Occipital lobe (tissue), 1 donor: ENCODE measurements at regions not wholly inside any gene's neighbourhood (a gene's known extent, or its start where the extent isn't known, plus 50 kb on each side); places are given as distances from the start of the nearest gene placed in this dataset.
A peak's percentile ranks its signal among the peaks of the same experiment; 100 is the strongest.

ENCODE experiments used
- DNase-seq: peaks from one replicate; lab custom pipeline; 2025; lab: John Stamatoyannopoulos, UW

DNA sequence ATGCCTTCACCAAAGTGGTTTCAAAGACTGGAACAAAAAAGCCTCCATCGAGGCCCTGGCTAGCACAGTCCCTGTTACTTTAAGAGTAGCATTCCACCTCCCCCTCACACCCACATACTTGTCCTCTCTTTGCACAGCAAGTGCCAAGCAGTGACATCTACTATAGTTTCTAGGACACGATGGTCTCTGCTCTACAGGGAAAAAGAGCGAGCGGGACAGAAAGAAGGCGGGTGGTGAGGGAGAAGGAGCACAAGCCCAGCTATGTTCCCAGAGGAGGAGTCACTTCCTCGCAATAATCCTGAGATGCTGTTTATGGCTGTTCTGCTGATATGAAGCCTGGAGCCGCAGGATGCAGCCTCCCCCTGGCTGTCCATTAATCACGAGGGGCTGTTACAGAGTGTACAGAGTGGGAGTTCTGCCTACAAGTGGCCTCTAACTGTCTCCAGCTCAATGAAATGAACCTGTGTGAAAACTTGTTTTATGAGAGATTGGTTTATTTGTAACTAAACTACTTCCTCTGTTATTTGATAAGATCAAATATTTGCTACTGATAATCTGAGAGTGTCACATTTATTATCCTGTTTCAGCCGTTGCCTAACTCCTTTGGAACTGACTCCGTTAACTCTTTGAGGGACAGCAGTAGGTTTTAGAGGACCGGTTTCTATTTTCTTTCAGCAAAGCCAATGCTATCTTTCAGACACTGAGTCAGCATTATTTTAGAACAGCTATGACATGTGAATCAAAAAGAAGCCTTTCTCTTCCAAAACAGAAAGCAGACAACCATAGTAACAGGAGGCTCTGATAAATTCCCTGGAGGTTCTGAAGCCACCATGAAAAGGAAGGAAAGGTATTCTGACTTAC lies 208.0 kb downstream of the SPRY2 start:
- DNase-seq, result peak; percentile 83

- peak; percentile 51 for DNase-seq
Measured at GRCh38 chr13:80131204-80131603, 209.7 kb downstream of the SPRY2 start.

- no peak for DNase-seq
Measured at GRCh38 chr13:80126389-80127068, 214.4 kb downstream of the SPRY2 start.

GRCh38 chr13:80123945-80124344 lies 217.0 kb downstream of the SPRY2 start:
- DNase-seq, result no peak

DNA sequence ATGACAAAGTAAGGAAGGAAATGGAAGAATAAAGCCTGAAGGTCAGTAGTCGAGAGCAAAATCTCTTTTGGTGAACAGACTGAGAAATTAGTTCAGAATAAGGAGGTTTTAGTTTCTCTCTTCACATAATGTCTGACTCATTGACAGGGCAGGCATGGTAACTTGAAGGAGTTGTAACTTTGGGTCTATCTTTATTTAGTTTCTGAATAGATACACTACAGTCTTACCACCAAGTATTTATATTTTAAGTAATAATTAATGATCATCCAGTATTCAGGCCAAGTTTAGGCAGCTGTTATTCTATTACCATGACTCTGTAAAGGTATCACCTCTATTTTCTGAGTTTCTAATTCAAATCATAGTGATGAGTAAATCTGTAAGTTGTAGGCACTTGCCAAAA lies 219.9 kb downstream of the SPRY2 start:
- no peak for DNase-seq

DNA sequence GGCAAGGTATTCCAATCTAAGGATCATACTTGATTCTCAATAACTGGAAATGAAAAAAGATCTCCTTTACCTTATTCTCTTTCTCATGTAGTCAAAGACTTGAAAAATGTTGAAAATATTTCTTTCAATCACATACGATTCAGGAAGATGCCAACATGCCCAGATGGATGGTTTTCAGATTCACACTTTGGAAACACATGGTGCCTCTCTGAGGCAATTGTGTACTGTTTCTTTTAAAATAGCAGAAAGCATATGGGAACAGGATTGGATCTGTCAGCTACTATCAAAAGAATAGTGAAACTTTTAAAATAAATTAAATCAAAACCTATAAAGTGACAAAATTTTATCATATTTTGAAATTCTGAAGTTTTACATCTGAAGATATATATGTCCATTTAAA lies 222.4 kb downstream of the SPRY2 start:
- DNase-seq, result no peak

DNA sequence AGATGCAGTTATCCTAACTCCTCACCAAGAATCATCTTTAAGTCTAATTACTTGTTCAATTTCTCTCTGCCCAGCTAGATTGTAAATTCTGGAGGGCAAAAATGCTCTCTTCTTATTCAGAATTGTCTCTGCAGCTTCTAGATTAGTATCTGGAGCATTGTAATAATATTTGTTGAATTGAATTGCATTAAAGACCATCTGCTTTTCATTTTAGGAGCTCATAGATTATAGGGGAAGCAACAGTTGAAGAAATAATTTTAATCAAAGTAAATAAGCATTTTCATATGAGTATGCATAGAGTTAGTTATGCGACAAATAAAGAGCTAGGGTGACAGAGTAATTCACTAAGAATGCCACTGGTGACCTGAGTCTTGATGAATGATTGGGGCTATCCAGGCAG lies 222.8 kb downstream of the SPRY2 start:
- DNase-seq, result no peak

- no peak for DNase-seq
Measured at GRCh38 chr13:80117515-80117914, 223.4 kb downstream of the SPRY2 start.

DNA sequence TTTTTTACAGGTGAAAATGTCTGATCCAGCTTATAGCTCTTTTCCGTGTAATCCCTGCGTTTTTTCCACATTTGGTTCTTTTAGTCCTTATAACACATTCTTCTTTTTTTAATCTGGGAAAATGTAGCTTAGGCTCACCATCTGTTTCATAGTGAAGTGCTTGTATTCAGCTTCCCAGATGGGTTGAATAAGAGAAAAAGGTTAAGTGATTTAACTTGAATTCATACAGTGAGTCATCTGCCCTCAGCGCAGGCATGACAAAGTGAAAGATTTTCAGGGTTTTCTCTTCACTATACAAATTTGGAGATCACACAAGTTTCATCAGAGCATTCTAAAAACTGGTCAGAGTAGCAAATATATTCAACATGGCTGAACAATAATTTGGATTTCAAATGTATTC lies 224.8 kb downstream of the SPRY2 start:
- no peak for DNase-seq

GRCh38 chr13:80115616-80116015 lies 225.3 kb downstream of the SPRY2 start:
- DNase-seq, result no peak

DNA sequence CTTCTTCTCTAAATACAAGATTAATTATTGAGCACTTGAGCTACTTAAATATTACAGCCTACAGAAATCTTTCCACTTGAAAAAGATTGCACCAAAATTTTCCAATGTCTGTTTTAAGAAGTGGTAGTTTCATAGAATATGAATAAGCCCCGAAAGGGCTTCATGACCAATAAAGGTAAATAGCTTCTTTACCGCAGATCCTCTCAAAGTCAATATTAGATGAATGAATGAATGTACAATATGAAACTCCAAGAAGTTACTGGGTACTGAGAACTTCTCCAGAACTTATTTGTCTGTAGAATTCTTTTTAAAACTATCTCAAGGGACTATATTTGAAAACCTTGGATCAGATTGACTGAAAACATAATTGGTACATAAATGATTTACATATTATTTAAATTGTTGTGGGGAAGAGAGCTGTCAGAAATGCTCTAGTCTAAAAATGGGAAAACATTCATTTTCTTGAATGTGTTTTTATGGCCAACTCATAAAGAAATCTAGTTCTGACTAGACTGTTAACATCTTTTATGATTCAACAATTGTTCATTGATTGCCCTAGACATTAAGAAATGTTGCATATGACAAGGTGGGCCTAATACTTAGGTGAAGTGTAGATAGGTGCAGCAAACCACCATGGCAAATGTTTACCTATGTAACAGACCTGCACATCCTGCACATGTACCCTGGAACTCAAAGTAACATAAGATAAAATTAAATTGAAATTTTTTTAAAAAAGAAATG lies 227.0 kb downstream of the SPRY2 start:
- no peak for DNase-seq

DNA sequence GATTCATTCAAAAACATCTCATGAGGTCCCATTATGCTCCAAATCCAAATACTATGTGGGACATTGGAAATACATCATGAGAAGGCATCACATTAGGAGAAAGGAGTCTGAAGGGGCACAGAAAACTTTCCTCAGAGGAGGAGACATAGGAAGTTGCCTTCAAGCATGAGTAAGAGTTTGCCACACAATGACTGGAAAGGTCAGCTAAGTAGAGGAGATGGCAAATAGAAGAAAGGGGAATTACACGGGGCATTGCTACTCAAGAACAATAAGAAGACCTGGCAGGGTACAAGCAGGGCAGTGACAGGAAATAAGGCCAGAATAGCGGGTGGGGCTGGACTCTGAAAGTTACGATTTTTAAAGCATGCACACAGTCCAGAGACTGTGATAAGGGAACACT lies 231.6 kb downstream of the SPRY2 start:
- DNase-seq, result no peak

- no peak for DNase-seq
Measured at GRCh38 chr13:80105350-80105749, 235.6 kb downstream of the SPRY2 start.

GRCh38 chr13:80101040-80101439 lies 239.9 kb downstream of the SPRY2 start:
- DNase-seq, result no peak

DNA sequence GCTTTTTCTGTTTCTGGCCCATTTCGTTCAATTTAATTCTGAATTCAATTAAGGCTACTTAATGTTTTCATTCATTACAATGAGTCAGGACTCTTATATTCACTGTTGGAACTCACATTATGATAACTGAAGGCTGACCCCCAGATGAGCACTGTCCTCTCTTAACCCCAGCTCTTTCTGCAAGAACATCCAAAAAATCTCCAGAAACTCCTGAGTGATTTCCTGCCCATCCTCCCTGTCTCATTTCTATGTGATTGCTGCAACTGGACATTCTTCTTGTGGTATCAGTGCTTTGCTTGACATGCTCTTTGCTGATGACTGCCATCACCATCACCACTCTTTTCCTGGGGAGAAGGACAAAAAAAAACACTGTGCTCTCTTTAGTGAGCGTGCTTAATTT lies 240.3 kb downstream of the SPRY2 start:
- no peak for DNase-seq

- no peak for DNase-seq
Measured at GRCh38 chr13:80097561-80097960, 243.4 kb downstream of the SPRY2 start.

DNA sequence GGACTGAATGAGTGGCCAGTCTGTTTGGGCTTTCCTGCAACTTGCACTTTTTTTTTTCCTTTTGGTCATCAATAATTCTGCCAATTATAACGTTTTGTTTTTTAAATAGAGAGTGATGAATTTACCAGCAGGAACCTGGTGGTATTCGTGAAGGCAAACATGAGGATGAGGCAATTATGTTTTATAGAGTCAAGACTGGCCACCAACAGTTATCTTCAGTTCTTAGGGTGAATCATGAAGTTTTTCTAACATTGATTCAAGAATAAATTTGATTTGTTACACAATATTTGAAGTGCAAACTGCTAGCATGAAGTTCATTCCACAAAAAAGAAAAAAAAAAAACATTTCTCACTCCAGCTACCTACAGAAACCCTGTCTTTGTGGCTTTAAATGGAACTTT lies 244.5 kb downstream of the SPRY2 start:
- DNase-seq, result no peak

- DNase-seq, result no peak
Measured at GRCh38 chr13:80094526-80094925, 246.4 kb downstream of the SPRY2 start.

DNA sequence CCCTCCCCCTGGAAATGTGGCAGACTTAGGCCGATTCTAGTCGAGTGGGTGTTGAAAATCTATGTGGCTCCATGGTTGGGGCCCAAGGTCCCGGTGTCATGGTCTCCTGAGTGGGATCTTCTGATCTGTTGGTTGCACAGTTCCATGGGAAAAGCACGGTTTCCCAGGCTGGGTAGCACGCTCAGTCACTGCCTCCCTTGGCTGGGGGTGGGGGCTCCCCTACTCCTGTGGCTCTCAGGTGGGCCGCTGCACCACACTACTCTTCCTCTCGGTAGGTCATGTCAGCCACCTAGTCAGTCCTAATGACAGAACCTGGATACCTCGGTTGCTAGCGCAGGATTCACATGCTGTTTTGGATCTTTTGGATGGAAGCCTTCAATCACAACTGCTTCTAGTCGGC lies 247.0 kb downstream of the SPRY2 start:
- DNase-seq, result no peak

GRCh38 chr13:80086304-80086721 lies 254.6 kb downstream of the SPRY2 start:
- DNase-seq, result no peak

- no peak for DNase-seq
Measured at GRCh38 chr13:80083853-80084676, 256.9 kb downstream of the SPRY2 start.
